Activated CD4-positive, alpha-beta memory T cell treated with anti-CD3 and anti-CD28 coated beads, Interleukin-2, amount 10 ng/mL, durations not matched to agents 7 days and 5 days (primary cell): ENCODE measurements at regions not wholly inside any gene's neighbourhood (a gene's known extent, or its start where the extent isn't known, plus 50 kb on each side); places are given as distances from the start of the nearest gene placed in this dataset.

Experiments used
- CTCF ChIA-PET: fragments of 350-600 bp; sonication (Branson Sonifier 250); formaldehyde crosslinking; loops from one replicate; lab custom pipeline; 2021; ENCODE audit warnings: antibody characterized with exemption, inconsistent platforms; lab: Charles Lee
- POLR2A ChIA-PET: fragments of 350-600 bp; sonication (Branson Sonifier 250); formaldehyde crosslinking; loops from one replicate; lab custom pipeline; 2021; ENCODE audit warnings: antibody characterized with exemption; lab: Charles Lee
- DNase-seq: peaks from one replicate; pipeline ENCODE4 v3.0.0-alpha.2; 2020
- H3K27ac Mint-ChIP-seq: one replicate; pipeline ENCODE4 v1.8.0; 2021; ENCODE audit warnings: mild to moderate bottlenecking, mixed read lengths
- H3K27me3 Mint-ChIP-seq: one replicate; pipeline ENCODE4 v1.8.0; 2021; ENCODE audit warnings: mixed read lengths
- H3K36me3 Mint-ChIP-seq: one replicate; pipeline ENCODE4 v1.8.0; 2021; ENCODE audit warnings: low read depth, mixed read lengths
- H3K4me1 Mint-ChIP-seq: one replicate; pipeline ENCODE4 v1.8.0; 2021; ENCODE audit warnings: mixed read lengths
- H3K4me3 Mint-ChIP-seq: one replicate; pipeline ENCODE4 v1.8.0; 2021; ENCODE audit warnings: mild to moderate bottlenecking, mixed read lengths
- H3K9me3 Mint-ChIP-seq: one replicate; pipeline ENCODE4 v1.8.0; 2021; ENCODE audit warnings: mixed read lengths

- POLR2A ChIA-PET: no interaction called here
- Mint-ChIP-seq H3K4me3 (no peak overlapping the region), H3K36me3 (no peaks in the 10 kb centered on the region), H3K27ac (no peak overlapping the region), H3K4me1 (no peaks in the 10 kb centered on the region), H3K9me3 (peaks cover 8% of the 10 kb centered on the region), H3K27me3 (no peaks in the 10 kb centered on the region)
- CTCF ChIA-PET: no interaction called here
- DNase-seq: no peak
Measured at GRCh38 chr10:36066102-36066501, 424.0 kb upstream of the FZD8 start.

GRCh38 chr10:36063396-36063795 lies 421.3 kb upstream of the FZD8 start:
- H3K9me3 Mint-ChIP-seq: peaks cover 11% of the 10 kb centered on the region
- no peaks in the 10 kb centered on the region for H3K4me1 Mint-ChIP-seq
- no peak overlapping the region for H3K4me3 Mint-ChIP-seq
- DNase-seq: no peak
- no peak overlapping the region for H3K27ac Mint-ChIP-seq
- ChIA-PET POLR2A (no interaction called here), CTCF (no interaction called here)
- H3K27me3 Mint-ChIP-seq: no peaks in the 10 kb centered on the region
- no peaks in the 10 kb centered on the region for H3K36me3 Mint-ChIP-seq

- Mint-ChIP-seq H3K27ac (no peak overlapping the region), H3K4me3 (no peak overlapping the region), H3K27me3 (no peaks in the 10 kb centered on the region), H3K36me3 (no peaks in the 10 kb centered on the region), H3K4me1 (no peaks in the 10 kb centered on the region), H3K9me3 (peaks cover 7% of the 10 kb centered on the region)
- ChIA-PET POLR2A (no interaction called here), CTCF (no interaction called here)
- DNase-seq: no peak
Measured at GRCh38 chr10:36057731-36058130, 415.6 kb upstream of the FZD8 start.

GRCh38 chr10:36057180-36057579 lies 415.1 kb upstream of the FZD8 start:
- DNase-seq: no peak
- POLR2A ChIA-PET: no interaction called here
- Mint-ChIP-seq H3K4me3 (no peak overlapping the region), H3K36me3 (no peaks in the 10 kb centered on the region), H3K4me1 (no peaks in the 10 kb centered on the region), H3K27me3 (no peaks in the 10 kb centered on the region), H3K9me3 (peaks cover 7% of the 10 kb centered on the region), H3K27ac (no peak overlapping the region)
- CTCF ChIA-PET: no interaction called here

GRCh38 chr10:36053775-36054174 lies 411.7 kb upstream of the FZD8 start:
- H3K36me3 Mint-ChIP-seq: no peaks in the 10 kb centered on the region
- ChIA-PET POLR2A (no interaction called here), CTCF (no interaction called here)
- H3K27me3 Mint-ChIP-seq: no peaks in the 10 kb centered on the region
- no peak for DNase-seq
- H3K4me3 Mint-ChIP-seq: no peak overlapping the region
- H3K4me1 Mint-ChIP-seq: no peaks in the 10 kb centered on the region
- no peak overlapping the region for H3K27ac Mint-ChIP-seq
- H3K9me3 Mint-ChIP-seq: peaks cover 2% of the 10 kb centered on the region

GRCh38 chr10:36053271-36053670 lies 411.2 kb upstream of the FZD8 start:
- no peak for DNase-seq
- Mint-ChIP-seq H3K36me3 (no peaks in the 10 kb centered on the region), H3K27ac (no peak overlapping the region), H3K27me3 (no peaks in the 10 kb centered on the region), H3K9me3 (peaks cover 2% of the 10 kb centered on the region), H3K4me1 (no peaks in the 10 kb centered on the region), H3K4me3 (no peak overlapping the region)
- ChIA-PET POLR2A (no interaction called here), CTCF (no interaction called here)

GRCh38 chr10:36051500-36051991 lies 409.4 kb upstream of the FZD8 start:
- Mint-ChIP-seq H3K9me3 (peaks cover 2% of the 10 kb centered on the region), H3K36me3 (no peaks in the 10 kb centered on the region), H3K4me3 (no peak overlapping the region), H3K27me3 (no peaks in the 10 kb centered on the region), H3K4me1 (no peaks in the 10 kb centered on the region), H3K27ac (no peak overlapping the region)
- POLR2A ChIA-PET: no interaction called here
- CTCF ChIA-PET: no interaction called here
- no peak for DNase-seq

GRCh38 chr10:36050763-36051499 lies 408.8 kb upstream of the FZD8 start:
- no peaks in the 10 kb centered on the region for H3K27me3 Mint-ChIP-seq
- ChIA-PET CTCF (no interaction called here), POLR2A (no interaction called here)
- H3K9me3 Mint-ChIP-seq: peaks cover 2% of the 10 kb centered on the region
- no peaks in the 10 kb centered on the region for H3K36me3 Mint-ChIP-seq
- H3K4me3 Mint-ChIP-seq: no peak overlapping the region
- no peaks in the 10 kb centered on the region for H3K4me1 Mint-ChIP-seq
- DNase-seq: no peak
- no peak overlapping the region for H3K27ac Mint-ChIP-seq

- no peak for DNase-seq
- Mint-ChIP-seq H3K9me3 (peaks cover 2% of the 10 kb centered on the region), H3K27me3 (no peaks in the 10 kb centered on the region), H3K4me3 (no peak overlapping the region), H3K4me1 (no peaks in the 10 kb centered on the region), H3K27ac (no peak overlapping the region), H3K36me3 (no peaks in the 10 kb centered on the region)
- ChIA-PET POLR2A (no interaction called here), CTCF (no interaction called here)
Measured at GRCh38 chr10:36048780-36049179, 406.7 kb upstream of the FZD8 start.

- Mint-ChIP-seq H3K27ac (no peak overlapping the region), H3K36me3 (no peaks in the 10 kb centered on the region), H3K4me1 (no peaks in the 10 kb centered on the region), H3K27me3 (no peaks in the 10 kb centered on the region), H3K9me3 (peaks cover 2% of the 10 kb centered on the region), H3K4me3 (no peak overlapping the region)
- CTCF ChIA-PET: no interaction called here
- POLR2A ChIA-PET: no interaction called here
- DNase-seq: no peak
Measured at GRCh38 chr10:36048236-36048635, 406.1 kb upstream of the FZD8 start.

- Mint-ChIP-seq H3K9me3 (no peaks in the 10 kb centered on the region), H3K27me3 (no peaks in the 10 kb centered on the region), H3K27ac (no peak overlapping the region), H3K4me1 (no peaks in the 10 kb centered on the region), H3K4me3 (no peak overlapping the region), H3K36me3 (no peaks in the 10 kb centered on the region)
- ChIA-PET CTCF (no interaction called here), POLR2A (no interaction called here)
- DNase-seq: no peak
Measured at GRCh38 chr10:36042135-36042534, 400.0 kb upstream of the FZD8 start.

GRCh38 chr10:36038316-36038955 lies 396.3 kb upstream of the FZD8 start:
- H3K27me3 Mint-ChIP-seq: no peaks in the 10 kb centered on the region
- CTCF ChIA-PET: no interaction called here

GRCh38 chr10:36036137-36036536 lies 394.0 kb upstream of the FZD8 start:
- Mint-ChIP-seq H3K9me3 (no peaks in the 10 kb centered on the region), H3K27ac (no peak overlapping the region), H3K4me1 (no peaks in the 10 kb centered on the region), H3K36me3 (no peaks in the 10 kb centered on the region), H3K27me3 (no peaks in the 10 kb centered on the region), H3K4me3 (no peak overlapping the region)
- DNase-seq: no peak
- POLR2A ChIA-PET: no interaction called here
- CTCF ChIA-PET: no interaction called here

More at GRCh38 chr10:36038316-36038955, 396.3 kb upstream of the FZD8 start:
- no peaks in the 10 kb centered on the region for H3K4me1 Mint-ChIP-seq
- H3K27ac Mint-ChIP-seq: no peak overlapping the region
- POLR2A ChIA-PET: no interaction called here
- no peak overlapping the region for H3K4me3 Mint-ChIP-seq
- DNase-seq: no peak
- H3K36me3 Mint-ChIP-seq: no peaks in the 10 kb centered on the region
- no peaks in the 10 kb centered on the region for H3K9me3 Mint-ChIP-seq

- no peak for DNase-seq
- Mint-ChIP-seq H3K4me1 (no peaks in the 10 kb centered on the region), H3K9me3 (no peaks in the 10 kb centered on the region), H3K27me3 (no peaks in the 10 kb centered on the region), H3K4me3 (no peak overlapping the region), H3K27ac (no peak overlapping the region), H3K36me3 (no peaks in the 10 kb centered on the region)
- CTCF ChIA-PET: no interaction called here
- POLR2A ChIA-PET: no interaction called here
Measured at GRCh38 chr10:36033808-36034207, 391.7 kb upstream of the FZD8 start.
